Osteoblast (primary cell): ENCODE measurements at regions not wholly inside any gene's neighbourhood (a gene's known extent, or its start where the extent isn't known, plus 50 kb on each side); places are given as distances from the start of the nearest gene placed in this dataset.

Experiments used
- DNase-seq: peaks from one replicate; pipeline ENCODE4 v3.0.0; 2011; ENCODE audit warnings: low spot score, mixed read lengths; ENCODE audit not compliant: insufficient read length; ENCODE audit errors: missing footprints
- H2AFZ ChIP-seq: 2 replicates; pipeline ENCODE4 v1.6.0; 2011; ENCODE audit warnings: mild to moderate bottlenecking, low read length
- H3K27ac ChIP-seq: 2 replicates; pipeline ENCODE4 v1.5.1; 2011; ENCODE audit warnings: mild to moderate bottlenecking, low read depth, low read length, moderate library complexity
- H3K27me3 ChIP-seq: 2 replicates; pipeline ENCODE4 v1.6.0; 2012; ENCODE audit warnings: mild to moderate bottlenecking, control low read depth, inconsistent platforms, low read length, moderate library complexity; ENCODE audit not compliant: insufficient read depth
- H3K36me3 ChIP-seq: 2 replicates; pipeline ENCODE4 v1.5.1; 2011; ENCODE audit warnings: mild to moderate bottlenecking, low read length, control low read depth, moderate library complexity; ENCODE audit not compliant: insufficient read depth
- H3K4me1 ChIP-seq: 2 replicates; pipeline ENCODE4 v1.5.1; 2011; ENCODE audit warnings: mild to moderate bottlenecking, low read length, control low read depth, moderate library complexity; ENCODE audit not compliant: insufficient read depth
- H3K4me2 ChIP-seq: 2 replicates; pipeline ENCODE4 v1.6.0; 2011; ENCODE audit warnings: mild to moderate bottlenecking, low read length; ENCODE audit not compliant: insufficient read depth
- H3K4me3 ChIP-seq: fragments of 200-600 bp; sonication (generic); 3 replicates; pipeline ENCODE4 v1.5.1; 2012; ENCODE audit warnings: mild to moderate bottlenecking, low read length, inconsistent platforms; ENCODE audit not compliant: insufficient read depth
- H3K79me2 ChIP-seq: 2 replicates; pipeline ENCODE4 v1.6.0; 2012; ENCODE audit warnings: mild to moderate bottlenecking, low read length, control low read depth, inconsistent platforms; ENCODE audit not compliant: insufficient read depth
- H3K9me3 ChIP-seq: 2 replicates; pipeline ENCODE4 v1.5.1; 2011; ENCODE audit warnings: low read depth, low read length, control low read depth
- H4K20me1 ChIP-seq: 2 replicates; pipeline ENCODE4 v1.6.0; 2012; ENCODE audit warnings: mild to moderate bottlenecking, low read length, control low read depth; ENCODE audit not compliant: insufficient read depth
- TF ChIP-seq, protein P1 (sequence below): IDR thresholded peaks from 2 replicates; pipeline ENCODE4 v1.5.1; 2011; ENCODE audit warnings: mild to moderate bottlenecking, low read depth, low read length, moderate library complexity; ENCODE audit errors: extremely low read depth

GRCh38 chr1:148357037-148357436, 126.1 kb downstream of the PPIAL4G start:
- H3K4me1 ChIP-seq, result peaks cover 8% of the 10 kb centered on the region
- no peaks in the 10 kb centered on the region for H3K36me3 ChIP-seq
- H3K79me2 ChIP-seq, result no peaks in the 10 kb centered on the region
- peaks cover 25% of the 10 kb centered on the region for H3K27me3 ChIP-seq
- no peak overlapping the region for H3K27ac ChIP-seq
- no peak overlapping the region for H2AFZ ChIP-seq
- H3K4me2 ChIP-seq, result no peak overlapping the region
- no peaks in the 10 kb centered on the region for H3K9me3 ChIP-seq
- no peak overlapping the region for H3K4me3 ChIP-seq
- DNase-seq, result peak; percentile 73
- TF ChIP-seq, protein P1, sequence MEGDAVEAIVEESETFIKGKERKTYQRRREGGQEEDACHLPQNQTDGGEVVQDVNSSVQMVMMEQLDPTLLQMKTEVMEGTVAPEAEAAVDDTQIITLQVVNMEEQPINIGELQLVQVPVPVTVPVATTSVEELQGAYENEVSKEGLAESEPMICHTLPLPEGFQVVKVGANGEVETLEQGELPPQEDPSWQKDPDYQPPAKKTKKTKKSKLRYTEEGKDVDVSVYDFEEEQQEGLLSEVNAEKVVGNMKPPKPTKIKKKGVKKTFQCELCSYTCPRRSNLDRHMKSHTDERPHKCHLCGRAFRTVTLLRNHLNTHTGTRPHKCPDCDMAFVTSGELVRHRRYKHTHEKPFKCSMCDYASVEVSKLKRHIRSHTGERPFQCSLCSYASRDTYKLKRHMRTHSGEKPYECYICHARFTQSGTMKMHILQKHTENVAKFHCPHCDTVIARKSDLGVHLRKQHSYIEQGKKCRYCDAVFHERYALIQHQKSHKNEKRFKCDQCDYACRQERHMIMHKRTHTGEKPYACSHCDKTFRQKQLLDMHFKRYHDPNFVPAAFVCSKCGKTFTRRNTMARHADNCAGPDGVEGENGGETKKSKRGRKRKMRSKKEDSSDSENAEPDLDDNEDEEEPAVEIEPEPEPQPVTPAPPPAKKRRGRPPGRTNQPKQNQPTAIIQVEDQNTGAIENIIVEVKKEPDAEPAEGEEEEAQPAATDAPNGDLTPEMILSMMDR, result no peak
- H4K20me1 ChIP-seq, result no peaks in the 10 kb centered on the region

- Histone ChIP-seq H3K36me3 (no peaks in the 10 kb centered on the region), H4K20me1 (no peaks in the 10 kb centered on the region), H3K4me1 (peaks cover 8% of the 10 kb centered on the region), H3K9me3 (no peaks in the 10 kb centered on the region), H2AFZ (no peak overlapping the region), H3K27me3 (peaks cover 30% of the 10 kb centered on the region), H3K79me2 (no peaks in the 10 kb centered on the region), H3K27ac (no peak overlapping the region), H3K4me2 (no peak overlapping the region), H3K4me3 (no peak overlapping the region)
- peak; percentile 69 for DNase-seq
- TF ChIP-seq, protein P1, result no peak
Observed at GRCh38 chr1:148355976-148356375, 127.1 kb downstream of the PPIAL4G start.

DNA sequence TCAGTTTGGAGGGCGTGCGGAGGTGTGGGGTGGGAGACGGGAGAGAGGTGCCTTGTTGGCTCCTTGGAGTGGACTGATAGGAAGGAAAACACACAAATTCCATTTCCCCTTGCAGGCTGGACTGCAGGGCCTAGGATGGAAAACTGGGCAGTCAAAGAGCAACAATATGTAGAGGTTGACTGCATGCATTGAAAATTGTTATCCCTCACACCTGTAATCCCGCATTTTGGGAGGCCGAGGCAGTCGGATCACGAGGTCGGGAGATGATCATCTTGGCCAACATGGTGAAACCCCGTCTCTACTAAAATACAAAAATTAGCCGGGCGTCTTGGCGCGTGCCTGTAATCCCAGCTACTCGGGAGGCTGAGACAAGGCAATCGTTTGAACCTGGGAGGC, 128.2 kb downstream of the PPIAL4G start:
- Histone ChIP-seq H3K36me3 (no peaks in the 10 kb centered on the region), H3K4me2 (peak overlapping the region; percentile 71), H3K27me3 (peaks cover 40% of the 10 kb centered on the region), H4K20me1 (no peaks in the 10 kb centered on the region), H3K4me1 (peaks cover 8% of the 10 kb centered on the region), H2AFZ (no peak overlapping the region), H3K4me3 (no peak overlapping the region), H3K79me2 (no peaks in the 10 kb centered on the region), H3K27ac (no peak overlapping the region), H3K9me3 (no peaks in the 10 kb centered on the region)
- peak; percentile 34 for DNase-seq
- TF ChIP-seq, protein P1, result no peak

GRCh38 chr1:148354284-148354912, 128.7 kb downstream of the PPIAL4G start:
- Histone ChIP-seq H3K4me1 (peaks cover 8% of the 10 kb centered on the region), H3K9me3 (no peaks in the 10 kb centered on the region), H3K27me3 (peaks cover 46% of the 10 kb centered on the region), H3K4me3 (peak overlapping the region; percentile 61), H3K36me3 (no peaks in the 10 kb centered on the region), H3K79me2 (no peaks in the 10 kb centered on the region), H4K20me1 (no peaks in the 10 kb centered on the region), H2AFZ (peak overlapping the region; percentile 69), H3K4me2 (peak overlapping the region; percentile 71), H3K27ac (no peak overlapping the region)
- TF ChIP-seq, protein P1, result no peak
- DNase-seq, result peak; percentile 15
